ENCODE measurements at regions not wholly inside any gene's neighbourhood (a gene's known extent, or its start where the extent isn't known, plus 50 kb on each side); places are given as distances from the start of the nearest gene placed in this dataset.
"Not testable (repeated sequence)": the region's sequence is repeated elsewhere in the genome, so short reads cannot be mapped to it uniquely, and the experiment has no call there.

GRCh38 chr18:78480262-78481054, 499.2 kb upstream of the SALL3 start:
- no peak overlapping the region for H3K4me3 ChIP-seq (ENCODE audit: low read depth, poor library complexity, severe bottlenecking)
- intact Hi-C loops (cut with DNase I; ENCODE audit: low total_unique reads), result no loop called here
- WGBS, 2 donors, result 85 to 89% methylated on average over 31 of the region's 31 CpGs
- no peak for DNase-seq (ENCODE audit: low spot score in 2 of 2)
- TF ChIP-seq POLR2A (IDR thresholded peaks at IDR 0.05) (no peak), CTCF (IDR thresholded peaks at IDR 0.05) (no peak)

- no peak overlapping the region for H3K4me3 ChIP-seq (ENCODE audit: low read depth, poor library complexity, severe bottlenecking)
- TF ChIP-seq CTCF (IDR thresholded peaks at IDR 0.05), result no peak
- no peak for TF ChIP-seq POLR2A (IDR thresholded peaks at IDR 0.05)
- intact Hi-C loops (cut with DNase I; ENCODE audit: low total_unique reads), result no loop called here
- 82 to 86% methylated on average over 7 of the region's 7 CpGs for WGBS, 2 donors
- DNase-seq (ENCODE audit: low spot score in 2 of 2), result peak in 1 of 2 donors; percentile 53
Observed at GRCh38 chr18:78482378-78482777, 497.2 kb upstream of the SALL3 start.

- no peak for TF ChIP-seq CTCF (IDR thresholded peaks at IDR 0.05)
- TF ChIP-seq POLR2A (IDR thresholded peaks at IDR 0.05), result no peak
- no peak overlapping the region for H3K4me3 ChIP-seq (ENCODE audit: low read depth, poor library complexity, severe bottlenecking)
- WGBS, 2 donors, result 76 to 83% methylated on average over 6 of the region's 6 CpGs
- peak in 1 of 2 donors; percentile 57 for DNase-seq (ENCODE audit: low spot score in 2 of 2)
- intact Hi-C loops (cut with DNase I; ENCODE audit: low total_unique reads), result no loop called here
Observed at GRCh38 chr18:78487649-78488048, 492.0 kb upstream of the SALL3 start.

GRCh38 chr18:78492064-78492812, 487.4 kb upstream of the SALL3 start:
- WGBS, 2 donors, result 86 to 91% methylated on average over 17 to 19 of the region's 19 CpGs

GRCh38 chr18:78492813-78493371, 486.7 kb upstream of the SALL3 start:
- no peak overlapping the region for H3K4me3 ChIP-seq (ENCODE audit: low read depth, poor library complexity, severe bottlenecking)
- TF ChIP-seq CTCF (IDR thresholded peaks at IDR 0.05) (no peak), POLR2A (IDR thresholded peaks at IDR 0.05) (no peak)
- WGBS, 2 donors, result 89 to 94% methylated on average over 16 of the region's 16 CpGs
- intact Hi-C loops (cut with DNase I; ENCODE audit: low total_unique reads), result no loop called here
- DNase-seq (ENCODE audit: low spot score in 2 of 2), result no peak

More at GRCh38 chr18:78492064-78492812, 487.4 kb upstream of the SALL3 start:
- TF ChIP-seq CTCF (IDR thresholded peaks at IDR 0.05) (no peak), POLR2A (IDR thresholded peaks at IDR 0.05) (no peak)
- intact Hi-C loops (cut with DNase I; ENCODE audit: low total_unique reads), result no loop called here
- no peak for DNase-seq (ENCODE audit: low spot score in 2 of 2)
- no peak overlapping the region for H3K4me3 ChIP-seq (ENCODE audit: low read depth, poor library complexity, severe bottlenecking)

GRCh38 chr18:78493490-78493889, 486.1 kb upstream of the SALL3 start:
- WGBS, 2 donors, result 0 to 33% methylated on average over 1 to 5 of the region's 5 CpGs
- DNase-seq (ENCODE audit: low spot score in 2 of 2); intact Hi-C loops (cut with DNase I; ENCODE audit: low total_unique reads); H3K4me3 ChIP-seq (ENCODE audit: low read depth, poor library complexity, severe bottlenecking): not testable (repeated sequence)
